ENCODE measurements at regions not wholly inside any gene's neighbourhood (a gene's known extent, or its start where the extent isn't known, plus 50 kb on each side); places are given as distances from the start of the nearest gene placed in this dataset.

GRCh38 chr13:99892866-99893504, 78.6 kb downstream of the ZIC5 start:
- DNase-seq = no peak

GRCh38 chr13:99892196-99892613, 79.4 kb downstream of the ZIC5 start:
- no peak for DNase-seq

GRCh38 chr13:99886706-99887105, 84.9 kb downstream of the ZIC5 start:
- DNase-seq = no peak

- DNase-seq = no peak
Observed at GRCh38 chr13:99884913-99885312, 86.7 kb downstream of the ZIC5 start.

GRCh38 chr13:99883805-99884204, 87.8 kb downstream of the ZIC5 start:
- no peak for DNase-seq

- no peak for DNase-seq
Observed at GRCh38 chr13:99878921-99879610, 92.5 kb downstream of the ZIC5 start.

GRCh38 chr13:99876651-99877050, 94.9 kb downstream of the ZIC5 start:
- DNase-seq = no peak

GRCh38 chr13:99875391-99875790, 96.2 kb downstream of the ZIC5 start:
- no peak for DNase-seq

- DNase-seq = no peak
Observed at GRCh38 chr13:99873832-99874430, 97.6 kb downstream of the ZIC5 start.

GRCh38 chr13:99873141-99873540, 98.4 kb downstream of the ZIC5 start:
- DNase-seq = no peak

- peak; percentile 38 for DNase-seq
Observed at GRCh38 chr13:99871249-99871898, 100.2 kb downstream of the ZIC5 start.

- no peak for DNase-seq
Observed at GRCh38 chr13:99870541-99870940, 101.0 kb downstream of the ZIC5 start.

- no peak for DNase-seq
Observed at GRCh38 chr13:99869830-99870229, 101.7 kb downstream of the ZIC5 start.

GRCh38 chr13:99868767-99869166, 102.8 kb downstream of the ZIC5 start:
- no peak for DNase-seq

- no peak for DNase-seq
Observed at GRCh38 chr13:99867535-99868257, 103.9 kb downstream of the ZIC5 start.

GRCh38 chr13:99866781-99867180, 104.8 kb downstream of the ZIC5 start:
- no peak for DNase-seq

GRCh38 chr13:99865420-99865930, 106.1 kb downstream of the ZIC5 start:
- no peak for DNase-seq

- DNase-seq = no peak
Observed at GRCh38 chr13:99864627-99864990, 107.0 kb downstream of the ZIC5 start.

- no peak for DNase-seq
Observed at GRCh38 chr13:99863789-99864626, 107.6 kb downstream of the ZIC5 start.

- no peak for DNase-seq
Observed at GRCh38 chr13:99862244-99862643, 109.3 kb downstream of the ZIC5 start.

GRCh38 chr13:99861771-99862170, 109.8 kb downstream of the ZIC5 start:
- no peak for DNase-seq

GRCh38 chr13:99860745-99861144, 110.8 kb downstream of the ZIC5 start:
- DNase-seq = no peak

All from NCI-H2171 (cell line).